NCI-H1105 treated with DMSO at 0.1 percent for 48 hours (cell line): ENCODE measurements at regions not wholly inside any gene's neighbourhood (a gene's known extent, or its start where the extent isn't known, plus 50 kb on each side); places are given as distances from the start of the nearest gene placed in this dataset.
"Not testable (repeated sequence)": the region's sequence is repeated elsewhere in the genome, so short reads cannot be mapped to it uniquely, and the experiment has no call there.

Experiments used
- DNase-seq: peaks from one replicate; lab custom pipeline; 2025; lab: John Stamatoyannopoulos, UW

GRCh38 chr4:104330125-104330905 is 164.4 kb downstream of the CXXC4 start:
- DNase-seq, result no peak

DNA sequence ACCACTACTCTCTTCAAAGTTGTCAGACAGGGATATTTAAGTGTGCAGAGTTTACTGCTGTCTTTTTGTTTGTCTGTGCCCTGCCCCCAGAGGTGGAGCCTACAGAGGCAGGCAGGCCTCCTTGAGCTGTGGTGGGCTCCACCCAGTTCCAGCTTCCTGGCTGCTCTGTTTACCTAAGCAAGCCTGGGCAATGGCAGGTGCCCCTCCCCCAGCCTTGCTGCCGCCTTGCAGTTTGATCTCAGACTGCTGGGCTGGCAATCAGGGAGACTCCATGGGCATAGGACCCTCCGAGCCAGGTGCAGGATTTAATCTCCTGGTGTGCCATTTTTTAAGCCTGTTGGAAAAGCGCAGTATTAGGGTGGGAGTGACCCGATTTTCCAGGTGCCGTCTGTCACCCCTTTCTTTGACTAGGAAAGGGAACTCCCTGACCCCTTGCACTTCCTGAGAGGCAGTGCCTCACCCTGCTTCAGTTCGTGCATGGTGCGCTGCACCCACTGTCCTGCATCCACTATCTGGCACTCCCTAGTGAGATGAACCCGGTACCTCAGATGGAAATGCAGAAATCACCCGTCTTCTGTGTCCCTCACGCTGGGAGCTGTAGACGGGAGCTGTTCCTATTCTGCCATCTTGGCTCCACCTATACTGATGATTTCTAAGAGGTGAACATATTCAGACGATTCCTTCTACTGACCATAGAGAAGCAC is 167.6 kb downstream of the CXXC4 start:
- not testable (repeated sequence) for DNase-seq

- no peak for DNase-seq
Measured at GRCh38 chr4:104302731-104303130, 192.0 kb downstream of the CXXC4 start.

- no peak for DNase-seq
Measured at GRCh38 chr4:104294811-104295210, 199.9 kb downstream of the CXXC4 start.

DNA sequence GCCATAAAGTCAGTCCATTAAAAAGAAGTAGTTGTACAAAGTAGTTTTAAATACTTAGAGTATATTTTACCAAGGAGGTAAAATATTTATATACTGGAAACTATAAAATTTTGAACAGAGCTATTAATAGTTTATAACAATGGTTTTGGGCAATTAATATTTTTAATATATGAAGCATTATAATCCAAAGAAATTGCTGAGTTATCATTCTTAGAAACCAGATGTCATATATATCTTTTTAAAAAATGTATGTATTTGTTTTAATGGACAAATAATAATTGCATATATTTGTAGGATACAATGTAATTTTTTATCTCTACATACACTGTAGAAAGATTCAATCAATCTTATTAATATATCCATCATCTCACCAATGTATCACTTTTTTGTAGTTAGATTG is 207.8 kb downstream of the CXXC4 start:
- DNase-seq, result no peak

DNA sequence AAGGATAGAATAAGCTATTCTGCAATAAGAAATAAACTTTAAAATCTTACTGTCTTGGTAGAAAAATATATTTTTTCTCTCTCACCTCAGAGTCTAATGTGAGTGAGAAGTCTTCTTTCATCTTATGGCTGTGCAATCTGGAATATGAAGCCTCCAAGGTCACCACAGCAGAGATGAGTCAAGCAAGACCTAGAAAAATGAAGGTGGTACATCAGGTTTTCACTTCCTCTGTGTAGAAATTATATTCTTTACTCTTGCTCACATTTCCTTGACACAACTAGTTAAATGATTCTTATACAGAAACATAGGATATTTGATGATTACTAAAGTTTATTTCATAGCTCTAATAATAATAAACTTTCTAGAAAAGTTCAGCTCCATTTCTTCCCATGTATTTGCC is 211.4 kb downstream of the CXXC4 start:
- no peak for DNase-seq

DNA sequence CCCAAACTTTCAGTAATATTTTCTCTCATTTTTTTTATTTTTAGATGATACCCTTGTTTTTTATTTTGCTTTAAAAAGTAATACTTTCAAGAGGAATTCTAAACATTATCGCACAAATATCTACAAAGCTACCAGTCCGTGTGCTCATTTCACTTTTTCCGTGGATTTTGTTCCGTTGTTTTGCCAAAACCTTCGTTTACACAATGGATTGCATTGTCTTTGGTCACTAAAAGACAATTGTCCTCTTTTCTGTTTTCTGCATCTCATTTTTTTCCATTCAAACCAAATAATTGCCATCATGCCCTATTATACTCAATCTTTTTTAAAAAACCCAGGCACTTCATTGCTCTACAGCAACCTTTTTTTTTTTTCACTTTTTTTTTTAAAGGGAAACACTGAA is 214.9 kb downstream of the CXXC4 start:
- DNase-seq, result no peak

GRCh38 chr4:104272966-104273365 is 221.7 kb downstream of the CXXC4 start:
- DNase-seq, result no peak

GRCh38 chr4:104269603-104270002 is 225.1 kb downstream of the CXXC4 start:
- not testable (repeated sequence) for DNase-seq

GRCh38 chr4:104263100-104263499 is 231.6 kb downstream of the CXXC4 start:
- DNase-seq, result no peak

- DNase-seq, result no peak
Measured at GRCh38 chr4:104262678-104263077, 232.0 kb downstream of the CXXC4 start.

GRCh38 chr4:104248726-104249125 is 246.0 kb downstream of the CXXC4 start:
- no peak for DNase-seq

- DNase-seq, result no peak
Measured at GRCh38 chr4:104235967-104236366, 258.7 kb downstream of the CXXC4 start.

- no peak for DNase-seq
Measured at GRCh38 chr4:104217526-104217925, 277.2 kb downstream of the CXXC4 start.

- DNase-seq, result no peak
Measured at GRCh38 chr4:104211657-104212056, 283.0 kb downstream of the CXXC4 start.

DNA sequence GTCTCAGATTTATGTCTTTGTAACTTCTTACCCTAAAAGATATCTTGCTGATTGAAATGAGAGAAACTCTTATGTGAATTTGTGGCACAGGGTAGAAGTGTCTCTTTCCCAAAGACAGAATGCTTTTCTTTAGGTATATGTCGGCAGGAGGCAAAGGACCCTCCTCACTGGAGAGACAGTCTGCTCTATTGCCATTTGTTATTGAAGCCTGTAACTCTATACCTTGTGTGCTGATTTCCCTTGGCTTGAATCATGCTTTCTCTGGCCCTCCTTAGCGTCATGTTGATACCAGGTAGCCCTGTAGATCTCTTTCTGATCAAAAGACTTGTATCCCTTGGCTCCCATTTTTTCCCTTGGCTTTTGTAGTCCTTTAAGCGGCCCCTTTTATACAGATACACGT is 284.3 kb downstream of the CXXC4 start:
- no peak for DNase-seq

- peak; percentile 31 for DNase-seq
Measured at GRCh38 chr4:104206784-104207183, 287.9 kb downstream of the CXXC4 start.

GRCh38 chr4:104205116-104205515 is 289.6 kb downstream of the CXXC4 start:
- no peak for DNase-seq

DNA sequence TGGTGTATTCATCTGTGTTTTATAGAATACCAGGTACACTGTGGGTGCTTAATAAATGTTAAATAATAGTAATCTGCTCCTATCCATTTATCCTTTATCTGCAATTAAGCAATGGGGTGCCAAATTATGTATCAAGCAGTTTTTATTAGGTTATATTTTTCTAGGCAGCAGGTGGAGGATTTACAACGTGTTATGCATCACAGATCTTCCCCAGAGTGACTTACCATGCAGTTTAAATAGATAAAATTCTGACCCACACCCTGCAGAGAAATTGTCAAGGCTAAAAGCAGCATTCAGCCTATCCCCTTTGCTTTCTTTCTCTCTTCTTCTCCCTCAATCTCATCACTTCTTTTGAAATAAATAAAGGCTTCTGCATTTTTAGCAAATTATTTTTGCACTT is 306.4 kb downstream of the CXXC4 start:
- DNase-seq, result no peak

DNA sequence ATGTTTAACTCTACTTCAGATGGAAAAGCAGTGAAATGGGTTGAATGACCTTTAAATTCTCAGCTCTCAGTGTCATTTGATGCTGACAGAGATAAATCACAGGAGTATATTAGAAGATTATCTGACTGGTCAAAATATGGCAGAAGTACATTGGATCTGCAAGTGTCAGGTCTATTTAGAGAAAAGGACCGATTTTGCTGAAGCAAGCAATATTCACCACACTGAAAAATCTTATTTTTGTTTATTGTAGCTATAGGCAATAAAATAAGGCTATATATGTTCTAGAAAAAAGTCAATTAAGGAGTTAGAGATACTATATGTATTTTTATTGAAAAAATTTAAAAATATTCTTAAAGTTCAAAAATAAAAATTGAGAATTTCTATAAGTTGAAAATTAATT is 325.3 kb downstream of the CXXC4 start:
- no peak for DNase-seq

- no peak for DNase-seq
Measured at GRCh38 chr4:104166749-104167148, 327.9 kb downstream of the CXXC4 start.

GRCh38 chr4:104163820-104164219 is 330.9 kb downstream of the CXXC4 start:
- no peak for DNase-seq

DNA sequence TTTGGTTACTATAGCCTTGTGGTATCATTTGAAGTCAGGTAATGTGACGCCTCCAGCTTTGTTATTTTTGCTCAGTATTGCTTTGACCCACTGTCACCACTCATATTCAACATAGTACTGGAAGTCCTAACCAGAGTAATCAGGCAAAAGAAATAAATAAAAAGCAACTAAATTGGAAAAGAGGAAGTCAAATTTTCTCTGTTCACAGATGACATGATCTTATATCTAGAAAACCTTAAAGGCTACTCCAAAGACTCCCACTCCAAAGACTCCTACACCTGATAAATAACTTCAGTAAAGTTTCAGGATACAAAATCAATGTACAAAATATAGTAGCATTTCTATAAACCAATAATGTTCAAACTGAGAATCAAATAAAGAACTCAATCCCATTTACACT is 348.6 kb downstream of the CXXC4 start:
- DNase-seq, result no peak

DNA sequence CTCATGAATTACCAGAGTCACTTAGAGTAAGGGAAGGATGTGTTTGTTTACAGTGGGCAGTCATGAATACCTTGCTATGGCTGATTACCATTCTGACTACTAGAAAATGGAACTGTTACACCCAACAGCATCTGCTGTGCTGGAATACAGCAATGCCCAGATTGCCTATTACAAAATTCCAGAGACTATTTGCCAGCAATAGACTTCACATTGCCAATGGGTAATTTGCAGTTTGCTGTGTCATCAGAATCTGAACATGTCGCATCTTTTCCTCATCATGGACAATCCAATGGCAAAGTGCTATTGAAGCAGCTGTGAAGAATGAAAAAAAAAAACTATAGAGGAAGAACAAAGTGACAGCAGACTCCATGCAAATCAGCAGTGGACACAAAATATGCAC is 356.6 kb downstream of the CXXC4 start:
- DNase-seq, result no peak
